H9 (cell line): ENCODE measurements at regions not wholly inside any gene's neighbourhood (a gene's known extent, or its start where the extent isn't known, plus 50 kb on each side); places are given as distances from the start of the nearest gene placed in this dataset.

Source experiments
- DNase-seq: peaks from one replicate; pipeline ENCODE4 v3.0.0-alpha.2; 2017
- H2AFZ ChIP-seq: one replicate; pipeline ENCODE4 v1.6.1; 2013; ENCODE audit warnings: mild to moderate bottlenecking, low read length, control low read depth, moderate library complexity
- H2AK5ac ChIP-seq: 2 replicates; pipeline ENCODE4 v1.6.1; 2013; ENCODE audit warnings: low read length, control low read depth, mixed read lengths; ENCODE audit not compliant: insufficient read length
- H2BK120ac ChIP-seq: one replicate; pipeline ENCODE4 v1.6.1; 2013; ENCODE audit warnings: low read depth, mild to moderate bottlenecking, low read length, control low read depth, inconsistent platforms; ENCODE audit not compliant: poor library complexity, severe bottlenecking
- H2BK12ac ChIP-seq: 2 replicates; pipeline ENCODE4 v1.6.1; 2013; ENCODE audit warnings: low read length, control low read depth, mixed read lengths, low read depth; ENCODE audit not compliant: insufficient read length
- H2BK15ac ChIP-seq: 2 replicates; pipeline ENCODE4 v1.6.1; 2013; ENCODE audit warnings: low read depth, low read length, control low read depth
- H2BK20ac ChIP-seq: one replicate; pipeline ENCODE4 v1.6.1; 2013; ENCODE audit warnings: low read depth, mild to moderate bottlenecking, low read length, control low read depth, inconsistent platforms; ENCODE audit not compliant: poor library complexity, severe bottlenecking
- H2BK5ac ChIP-seq: 2 replicates; pipeline ENCODE4 v1.6.1; 2013; ENCODE audit warnings: low read length, control low read depth, mixed read lengths; ENCODE audit not compliant: insufficient read length
- H3K14ac ChIP-seq: 2 replicates; pipeline ENCODE4 v1.6.1; 2013; ENCODE audit warnings: low read length, control low read depth; ENCODE audit not compliant: insufficient read depth
- H3K18ac ChIP-seq: 2 replicates; pipeline ENCODE4 v1.6.1; 2013; ENCODE audit warnings: low read depth, mild to moderate bottlenecking, mixed read lengths, low read length, control low read depth; ENCODE audit not compliant: insufficient read length
- H3K23ac ChIP-seq: 2 replicates; pipeline ENCODE4 v1.6.1; 2013; ENCODE audit warnings: low read length, control low read depth, mixed read lengths, low read depth; ENCODE audit not compliant: insufficient read length
- H3K23me2 ChIP-seq: 2 replicates; pipeline ENCODE4 v1.6.1; 2013; ENCODE audit warnings: low read depth, mild to moderate bottlenecking, mixed read lengths, low read length, control low read depth; ENCODE audit not compliant: insufficient read length, poor library complexity, severe bottlenecking
- H3K27ac ChIP-seq: 2 replicates; pipeline ENCODE4 v1.5.1; 2013; ENCODE audit warnings: low read length, control low read depth, mixed read lengths, low read depth; ENCODE audit not compliant: insufficient read length
- H3K27me3 ChIP-seq: 2 replicates; pipeline ENCODE4 v1.6.1; 2013; ENCODE audit warnings: low read length, control low read depth, inconsistent platforms; ENCODE audit not compliant: insufficient read depth
- H3K4ac ChIP-seq: 2 replicates; pipeline ENCODE4 v1.6.1; 2013; ENCODE audit warnings: low read depth, mild to moderate bottlenecking, control low read depth, inconsistent platforms, low read length, moderate library complexity
- H3K4me1 ChIP-seq: 2 replicates; pipeline ENCODE4 v1.6.1; 2013; ENCODE audit warnings: low read length, control low read depth, inconsistent platforms; ENCODE audit not compliant: insufficient read depth
- H3K4me2 ChIP-seq: 2 replicates; pipeline ENCODE4 v1.6.1; 2013; ENCODE audit warnings: low read length, control low read depth, mixed read lengths; ENCODE audit not compliant: insufficient read length, insufficient read depth
- H3K56ac ChIP-seq: 2 replicates; pipeline ENCODE4 v1.6.1; 2013; ENCODE audit warnings: low read depth, mild to moderate bottlenecking, mixed read lengths, low read length, control low read depth; ENCODE audit not compliant: insufficient read length
- H3K79me1 ChIP-seq: 2 replicates; pipeline ENCODE4 v1.6.1; 2013; ENCODE audit warnings: low read depth, mild to moderate bottlenecking, moderate library complexity, low read length, control low read depth, inconsistent platforms; ENCODE audit not compliant: insufficient read depth, poor library complexity, severe bottlenecking
- H3K79me2 ChIP-seq: 2 replicates; pipeline ENCODE4 v1.6.1; 2013; ENCODE audit warnings: low read length, control low read depth, inconsistent platforms; ENCODE audit not compliant: insufficient read depth
- H3K9ac ChIP-seq: 2 replicates; pipeline ENCODE4 v1.6.1; 2013; ENCODE audit warnings: low read length, control low read depth, mixed read lengths; ENCODE audit not compliant: insufficient read length; ENCODE audit errors: extremely low read depth
- H3K9me3 ChIP-seq: one replicate; pipeline ENCODE4 v1.6.1; 2013; ENCODE audit warnings: low read depth, low read length, inconsistent platforms; ENCODE audit not compliant: control insufficient read depth
- H3T11ph ChIP-seq: one replicate; pipeline ENCODE4 v1.6.1; 2013; ENCODE audit warnings: mild to moderate bottlenecking, low read length, control low read depth, inconsistent platforms
- H4K20me1 ChIP-seq: one replicate; pipeline ENCODE4 v1.6.1; 2013; ENCODE audit not compliant: control insufficient read depth, insufficient read length, insufficient read depth
- H4K5ac ChIP-seq: 2 replicates; pipeline ENCODE4 v1.6.1; 2013; ENCODE audit warnings: low read depth, mild to moderate bottlenecking, mixed read lengths, low read length, control low read depth; ENCODE audit not compliant: insufficient read length
- H4K8ac ChIP-seq: replicated peaks from 2 replicates; pipeline ENCODE4 v1.6.1; 2013; ENCODE audit warnings: low read length, control low read depth, mixed read lengths, low read depth; ENCODE audit not compliant: insufficient read length
- H4K91ac ChIP-seq: 2 replicates; pipeline ENCODE4 v1.6.1; 2013; ENCODE audit warnings: low read depth, mild to moderate bottlenecking, moderate library complexity, mixed read lengths, low read length, control low read depth; ENCODE audit not compliant: insufficient read length
- H3K27ac Mint-ChIP-seq, 3 experiments: 2 replicates in 2 of 3; 3 replicates in 1 of 3; pipeline ENCODE4 v1.8.0; 2020 to 2021; ENCODE audit warnings: mixed read lengths in 3 of 3, mild to moderate bottlenecking in 1 of 3, moderate library complexity in 1 of 3
- H3K27me3 Mint-ChIP-seq: 2 replicates; pipeline ENCODE4 v1.8.0; 2021; ENCODE audit warnings: low read depth, mild to moderate bottlenecking, moderate library complexity, mixed read lengths
- H3K36me3 Mint-ChIP-seq, 3 experiments: 2 replicates in 2 of 3; 3 replicates in 1 of 3; pipeline ENCODE4 v1.8.0; 2020 to 2021; ENCODE audit warnings: low read depth in 3 of 3, mixed read lengths in 3 of 3; ENCODE audit not compliant: insufficient read depth in 1 of 3
- H3K4me1 Mint-ChIP-seq, 2 experiments: 2 replicates each; pipeline ENCODE4 v1.8.0; 2020; ENCODE audit warnings: mixed read lengths in 2 of 2
- H3K4me3 Mint-ChIP-seq, 2 experiments: 2 replicates in 1 of 2; 3 replicates in 1 of 2; pipeline ENCODE4 v1.8.0; 2020 to 2021; ENCODE audit warnings: mild to moderate bottlenecking in 2 of 2, mixed read lengths in 2 of 2, moderate library complexity in 1 of 2
- H3K9me3 Mint-ChIP-seq, 2 experiments: 2 replicates in 1 of 2; 3 replicates in 1 of 2; pipeline ENCODE4 v1.8.0; 2020; ENCODE audit warnings: mild to moderate bottlenecking in 2 of 2, mixed read lengths in 2 of 2, moderate library complexity in 1 of 2
- CTCF ChIP-seq: fragments of 200-600 bp; sonication (generic); conservative IDR thresholded peaks from 3 replicates; pipeline ENCODE4 v1.8.0; 2021; ENCODE audit warnings: antibody characterized with exemption, mild to moderate bottlenecking
- WGBS: extraction: QIAGEN DNeasy Blood & Tissue Kit; methylation state at CpG from one replicate; pipeline ENCODE4 v1.1.7; 2013; ENCODE audit warnings: missing lambda C conversion rate, low lambda C conversion rate, mixed read lengths; ENCODE audit not compliant: insufficient read length; ENCODE audit errors: extremely low coverage; 5-methylcytosine and 5-hydroxymethylcytosine counted together

GRCh38 chr1:228982637-228983036, 247.4 kb downstream of the RHOU start:
- no CpG with 5 or more reads among the region's 5 CpGs for WGBS
- H3K27ac ChIP-seq: no peak overlapping the region

More at GRCh38 chr1:228982637-228983036, 247.4 kb downstream of the RHOU start:
- Histone ChIP-seq H4K8ac (no peak overlapping the region), H3K23ac (no peak overlapping the region), H3K18ac (no peak overlapping the region), H2BK15ac (no peak overlapping the region), H2AFZ (no peak overlapping the region), H3K4ac (no peak overlapping the region), H4K91ac (no peak overlapping the region), H2BK12ac (no peak overlapping the region), H3K9ac (no peak overlapping the region), H4K20me1 (no peaks in the 10 kb centered on the region), H3K79me2 (no peaks in the 10 kb centered on the region), H3K79me1 (no peaks in the 10 kb centered on the region), H2BK120ac (no peak overlapping the region), H3K14ac (no peak overlapping the region), H3K56ac (no peak overlapping the region), H3K9me3 (no peaks in the 10 kb centered on the region), H2AK5ac (no peak overlapping the region), H3K4me2 (no peak overlapping the region), H2BK20ac (no peak overlapping the region), H3K23me2 (no peaks in the 10 kb centered on the region), H3K4me1 (no peaks in the 10 kb centered on the region; the same call in 1 of the 2 replicates), H3K27me3 (no peaks in the 10 kb centered on the region), H2BK5ac (no peak overlapping the region), H4K5ac (no peak overlapping the region), H3T11ph (no peak overlapping the region)
- no peak overlapping the region for H3K4me3 Mint-ChIP-seq
- H3K36me3 Mint-ChIP-seq: no peaks in the 10 kb centered on the region; a peak in 1 of 7 replicates
- no peak overlapping the region for H3K27ac Mint-ChIP-seq
- peaks cover 28 to 32% of the 10 kb centered on the region in 2 experiments for H3K4me1 Mint-ChIP-seq
- H3K27me3 Mint-ChIP-seq: peaks cover 2% of the 10 kb centered on the region
- TF ChIP-seq CTCF: no peak
- peak; percentile 12 for DNase-seq
- no peaks in the 10 kb centered on the region for H3K9me3 Mint-ChIP-seq
